Sigmoid colon (tissue), 6 donors: ENCODE measurements at regions not wholly inside any gene's neighbourhood (a gene's known extent, or its start where the extent isn't known, plus 50 kb on each side); places are given as distances from the start of the nearest gene placed in this dataset.

Source experiments
- DNase-seq: peaks from one replicate; pipeline ENCODE4 v3.0.0-alpha.2; 2019
- H3K27ac ChIP-seq, 4 donors: fragments of 200-600 bp; sonication (generic); one replicate each; pipeline ENCODE4 v1.5.1; 2016 to 2019; ENCODE audit warnings: mild to moderate bottlenecking in 1 of 4
- H3K27me3 ChIP-seq, 3 donors: fragments of 200-600 bp; sonication (generic); one replicate each; pipeline ENCODE4 v1.5.1; 2019; ENCODE audit warnings: mild to moderate bottlenecking in 1 of 3
- H3K36me3 ChIP-seq, 4 donors: fragments of 200-600 bp; sonication (generic); one replicate each; pipeline ENCODE4 v1.5.1; 2016 to 2019
- H3K4me1 ChIP-seq, 4 donors: fragments of 200-600 bp; sonication (generic); one replicate each; pipeline ENCODE4 v1.5.1; 2017 to 2019
- H3K4me3 ChIP-seq, 4 donors: fragments of 200-600 bp; sonication (generic); one replicate each; pipeline ENCODE4 v1.5.1; 2017 to 2019; ENCODE audit warnings: mild to moderate bottlenecking in 2 of 4, moderate library complexity in 1 of 4
- H3K9me3 ChIP-seq, 4 donors: fragments of 200-600 bp in 3 of 4; sonication (generic) in 3 of 4; one replicate each; pipeline versions ENCODE4 v1.5.1 to v1.6.1; 2013 to 2019
- CTCF ChIP-seq, 4 experiments: fragments of 450-650 bp in 3 of 4; fragments of 200-600 bp in 1 of 4; IDR thresholded peaks; one replicate each; pipeline ENCODE4 v1.5.1; 2016 to 2019; ENCODE audit warnings: antibody characterized with exemption in 4 of 4, mild to moderate bottlenecking in 3 of 4, moderate library complexity in 2 of 4
- EP300 ChIP-seq, 4 donors: sonication (generic); formaldehyde crosslinking; IDR thresholded peaks; one replicate each; pipeline ENCODE4 v1.6.1; 2017; ENCODE audit warnings: antibody characterized with exemption in 4 of 4
- POLR2A ChIP-seq, 2 donors: fragments of 450-650 bp; IDR thresholded peaks; one replicate each; pipeline ENCODE4 v1.6.1; 2016; ENCODE audit warnings: antibody characterized with exemption in 2 of 2, mild to moderate bottlenecking in 2 of 2, moderate library complexity in 2 of 2
- POLR2AphosphoS5 ChIP-seq, 4 donors: sonication (generic); formaldehyde crosslinking; IDR thresholded peaks; one replicate each; pipeline ENCODE4 v1.6.1; 2017; ENCODE audit warnings: antibody characterized with exemption in 4 of 4
- WGBS, 2 donors: extraction: QIAGEN DNeasy Blood & Tissue Kit; methylation state at CpG; one replicate each; pipeline ENCODE4 v1.1.7; 2013; 5-methylcytosine and 5-hydroxymethylcytosine counted together
- intact Hi-C: fragments of 100-400 bp; cut with DNase I; formaldehyde crosslinking; loops from one replicate; pipeline ENCODE4 v1.15.1; 2023
- donor health status: healthy with polysubstance abuse.
- donor health status: healthy.

- H3K4me3 ChIP-seq = no peak overlapping the region
- no peaks in the 10 kb centered on the region for H3K36me3 ChIP-seq
- peaks cover 0 to 2% (median under 1%) of the 10 kb centered on the region in 4 donors for H3K9me3 ChIP-seq
- intact Hi-C loops = no loop called here
- DNase-seq = no peak
- no peak for TF ChIP-seq EP300 (IDR thresholded peaks at IDR 0.05)
- TF ChIP-seq POLR2A (IDR thresholded peaks at IDR 0.05) = no peak
- no peak for TF ChIP-seq CTCF (IDR thresholded peaks at IDR 0.05)
- TF ChIP-seq POLR2AphosphoS5 (IDR thresholded peaks at IDR 0.05) = no peak
- no peaks in the 10 kb centered on the region for H3K4me1 ChIP-seq
- peaks cover 0 to 13% (median 0%) of the 10 kb centered on the region in 3 donors for H3K27me3 ChIP-seq
- no peak overlapping the region for H3K27ac ChIP-seq
- WGBS, 2 donors = 61 to 65% methylated on average over 3 of the region's 3 CpGs
Measured at GRCh38 chr1:30028939-30029338, 694.4 kb downstream of the MATN1 start.

GRCh38 chr1:30028283-30028682 lies 695.1 kb downstream of the MATN1 start:
- DNase-seq = no peak
- TF ChIP-seq CTCF (IDR thresholded peaks at IDR 0.05) = no peak
- TF ChIP-seq EP300 (IDR thresholded peaks at IDR 0.05) = no peak
- TF ChIP-seq POLR2AphosphoS5 (IDR thresholded peaks at IDR 0.05) = no peak
- no peak for TF ChIP-seq POLR2A (IDR thresholded peaks at IDR 0.05)

GRCh38 chr1:30027247-30027646 lies 696.1 kb downstream of the MATN1 start:
- Histone ChIP-seq H3K4me3 (no peak overlapping the region), H3K27ac (no peak overlapping the region), H3K36me3 (no peaks in the 10 kb centered on the region), H3K4me1 (no peaks in the 10 kb centered on the region), H3K27me3 (peaks cover 0 to 14% (median 0%) of the 10 kb centered on the region in 3 donors), H3K9me3 (peaks cover 0 to 4% (median 2%) of the 10 kb centered on the region in 4 donors)
- WGBS, 2 donors = 84 to 86% methylated on average over 2 of the region's 2 CpGs
- intact Hi-C loops = no loop called here
- TF ChIP-seq CTCF (IDR thresholded peaks at IDR 0.05) (no peak), EP300 (IDR thresholded peaks at IDR 0.05) (no peak), POLR2AphosphoS5 (IDR thresholded peaks at IDR 0.05) (no peak), POLR2A (IDR thresholded peaks at IDR 0.05) (no peak)
- no peak for DNase-seq

More at GRCh38 chr1:30028283-30028682, 695.1 kb downstream of the MATN1 start:
- no peak overlapping the region for H3K4me3 ChIP-seq
- 84% methylated on average over 2 of the region's 2 CpGs for WGBS, 2 donors
- peaks cover 0 to 4% (median 3%) of the 10 kb centered on the region in 4 donors for H3K9me3 ChIP-seq
- H3K36me3 ChIP-seq = no peaks in the 10 kb centered on the region
- H3K4me1 ChIP-seq = no peaks in the 10 kb centered on the region
- intact Hi-C loops = no loop called here
- H3K27me3 ChIP-seq = peaks cover 0 to 14% (median 0%) of the 10 kb centered on the region in 3 donors
- no peak overlapping the region for H3K27ac ChIP-seq

GRCh38 chr1:30024411-30025195 lies 698.8 kb downstream of the MATN1 start:
- intact Hi-C loops = no loop called here
- DNase-seq = no peak
- H3K4me3 ChIP-seq = no peak overlapping the region
- TF ChIP-seq EP300 (IDR thresholded peaks at IDR 0.05) (no peak), POLR2A (IDR thresholded peaks at IDR 0.05) (no peak), POLR2AphosphoS5 (IDR thresholded peaks at IDR 0.05) (no peak), CTCF (IDR thresholded peaks at IDR 0.05) (no peak)
- peaks cover 0 to 4% (median 2%) of the 10 kb centered on the region in 4 donors for H3K9me3 ChIP-seq
- H3K4me1 ChIP-seq = no peaks in the 10 kb centered on the region
- H3K27ac ChIP-seq = no peak overlapping the region
- H3K27me3 ChIP-seq = peaks cover 0 to 14% (median 0%) of the 10 kb centered on the region in 3 donors
- WGBS, 2 donors = 63 to 80% methylated on average over 5 of the region's 5 CpGs
- H3K36me3 ChIP-seq = no peaks in the 10 kb centered on the region
